Right lobe of liver (tissue), 4 donors: ENCODE measurements at regions not wholly inside any gene's neighbourhood (a gene's known extent, or its start where the extent isn't known, plus 50 kb on each side); places are given as distances from the start of the nearest gene placed in this dataset.

Experiments
- CTCF ChIP-seq, 4 donors: fragments of 200-600 bp in 3 of 4; fragments of 450-650 bp in 1 of 4; IDR thresholded peaks; one replicate each; pipeline versions ENCODE4 v1.5.1 to v1.8.0; 2016 to 2022; ENCODE audit warnings: antibody characterized with exemption in 4 of 4, mild to moderate bottlenecking in 2 of 4
- POLR2A ChIP-seq: fragments of 450-650 bp; IDR thresholded peaks from one replicate; pipeline ENCODE4 v1.6.1; 2017; ENCODE audit warnings: antibody characterized with exemption, mild to moderate bottlenecking
- donor health status: DM: no; HTN: no; CAD: no.
- donor health status: DM: no; HTN: no; CAD: no.
- donor health status: DM: no; HTN: yes; CAD: no.

GRCh38 chr2:146532509-146533147, 1312.2 kb upstream of the ACVR2A start:
- TF ChIP-seq CTCF (IDR thresholded peaks at IDR 0.05): no peak
- TF ChIP-seq POLR2A: no peak
